GM12892 (cell line): ENCODE measurements at regions not wholly inside any gene's neighbourhood (a gene's known extent, or its start where the extent isn't known, plus 50 kb on each side); places are given as distances from the start of the nearest gene placed in this dataset.

ENCODE experiments used
- POLR2A ChIP-seq: IDR thresholded peaks from 2 replicates; pipeline ENCODE4 v1.6.1; 2011; ENCODE audit warnings: low read depth, low read length, control low read depth
- POLR2AphosphoS5 ChIP-seq: IDR thresholded peaks from 2 replicates; pipeline ENCODE4 v1.6.1; 2011; ENCODE audit warnings: low read depth, low read length, control low read depth
- TAF1 ChIP-seq: IDR thresholded peaks from 2 replicates; pipeline ENCODE4 v1.6.1; 2011; ENCODE audit warnings: low read depth, mild to moderate bottlenecking, control low read depth, low read length, borderline replicate concordance

- no peak for TF ChIP-seq POLR2A
- no peak for TF ChIP-seq TAF1
- no peak for TF ChIP-seq POLR2AphosphoS5
Measured at GRCh38 chr3:124450366-124450765, 279.9 kb upstream of the UMPS start.
